ENCODE measurements at regions not wholly inside any gene's neighbourhood (a gene's known extent, or its start where the extent isn't known, plus 50 kb on each side); places are given as distances from the start of the nearest gene placed in this dataset.

GRCh38 chr1:63101336-63101735 is 221.0 kb upstream of the FOXD3 start:
- H3K9me3 ChIP-seq = no peaks in the 10 kb centered on the region
- no peaks in the 10 kb centered on the region for H3K27me3 ChIP-seq
- no peak overlapping the region for H3K27ac ChIP-seq
- no peak for TF ChIP-seq CTCF (IDR thresholded peaks at IDR 0.05)
- H3K4me3 ChIP-seq = no peak overlapping the region
- no peaks in the 10 kb centered on the region for H3K4me1 ChIP-seq
- H3K36me3 ChIP-seq = no peaks in the 10 kb centered on the region
- no peak for DNase-seq (ENCODE audit: low spot score)

GRCh38 chr1:63103682-63104081 is 218.7 kb upstream of the FOXD3 start:
- H3K4me3 ChIP-seq = no peak overlapping the region
- no peak for DNase-seq (ENCODE audit: low spot score)
- no peaks in the 10 kb centered on the region for H3K4me1 ChIP-seq
- no peaks in the 10 kb centered on the region for H3K9me3 ChIP-seq
- no peaks in the 10 kb centered on the region for H3K36me3 ChIP-seq
- TF ChIP-seq CTCF (IDR thresholded peaks at IDR 0.05) = no peak
- no peak overlapping the region for H3K27ac ChIP-seq
- no peaks in the 10 kb centered on the region for H3K27me3 ChIP-seq

GRCh38 chr1:63107066-63107465 is 215.3 kb upstream of the FOXD3 start:
- Histone ChIP-seq H3K9me3 (no peaks in the 10 kb centered on the region), H3K27ac (no peak overlapping the region), H3K4me3 (no peak overlapping the region), H3K36me3 (no peaks in the 10 kb centered on the region), H3K4me1 (no peaks in the 10 kb centered on the region), H3K27me3 (no peaks in the 10 kb centered on the region)
- no peak for TF ChIP-seq CTCF (IDR thresholded peaks at IDR 0.05)
- no peak for DNase-seq (ENCODE audit: low spot score)

- H3K4me3 ChIP-seq = no peak overlapping the region
- no peaks in the 10 kb centered on the region for H3K9me3 ChIP-seq
- no peak overlapping the region for H3K27ac ChIP-seq
- TF ChIP-seq CTCF (IDR thresholded peaks at IDR 0.05) = no peak
- H3K4me1 ChIP-seq = no peaks in the 10 kb centered on the region
- H3K36me3 ChIP-seq = no peaks in the 10 kb centered on the region
- DNase-seq (ENCODE audit: low spot score) = no peak
- H3K27me3 ChIP-seq = no peaks in the 10 kb centered on the region
Measured at GRCh38 chr1:63108206-63108605, 214.2 kb upstream of the FOXD3 start.

- Histone ChIP-seq H3K27me3 (no peaks in the 10 kb centered on the region), H3K4me1 (no peaks in the 10 kb centered on the region), H3K4me3 (no peak overlapping the region), H3K36me3 (no peaks in the 10 kb centered on the region), H3K27ac (no peak overlapping the region), H3K9me3 (no peaks in the 10 kb centered on the region)
- TF ChIP-seq CTCF (IDR thresholded peaks at IDR 0.05) = no peak
- DNase-seq (ENCODE audit: low spot score) = no peak
Measured at GRCh38 chr1:63112155-63112900, 210.0 kb upstream of the FOXD3 start.

- DNase-seq (ENCODE audit: low spot score) = no peak
- no peaks in the 10 kb centered on the region for H3K4me1 ChIP-seq
- H3K9me3 ChIP-seq = no peaks in the 10 kb centered on the region
- H3K4me3 ChIP-seq = no peak overlapping the region
- H3K27me3 ChIP-seq = no peaks in the 10 kb centered on the region
- no peak for TF ChIP-seq CTCF (IDR thresholded peaks at IDR 0.05)
- H3K27ac ChIP-seq = no peak overlapping the region
- H3K36me3 ChIP-seq = no peaks in the 10 kb centered on the region
Measured at GRCh38 chr1:63115527-63115926, 206.8 kb upstream of the FOXD3 start.

All from right atrium auricular region (tissue), 2 donors.